ENCODE measurements at regions not wholly inside any gene's neighbourhood (a gene's known extent, or its start where the extent isn't known, plus 50 kb on each side); places are given as distances from the start of the nearest gene placed in this dataset.

DNA sequence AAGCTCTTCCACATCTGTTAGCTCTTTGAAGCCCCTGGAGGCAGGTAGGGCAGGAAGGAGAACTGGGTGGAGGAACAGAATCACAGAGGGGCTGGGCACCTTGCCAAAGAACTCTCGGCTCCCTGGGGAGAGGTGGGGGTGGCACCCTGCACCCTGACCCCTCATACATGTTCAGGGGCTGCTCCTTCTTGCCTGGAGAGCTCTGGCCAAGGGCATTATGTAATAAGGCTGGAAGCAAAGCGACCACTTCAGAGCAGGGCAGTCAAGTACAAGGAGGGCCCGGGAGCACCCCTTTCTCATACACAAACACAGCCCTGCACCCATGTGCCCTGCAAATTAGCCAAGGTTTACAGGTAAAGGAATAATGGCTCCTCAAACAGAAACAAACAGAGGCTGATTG lies 351.9 kb upstream of the TSHZ3 start:
- TF ChIP-seq POLR2A (IDR thresholded peaks at IDR 0.05) (no peak), EP300 (IDR thresholded peaks at IDR 0.05) (no peak)
- TF ChIP-seq, protein P1, sequence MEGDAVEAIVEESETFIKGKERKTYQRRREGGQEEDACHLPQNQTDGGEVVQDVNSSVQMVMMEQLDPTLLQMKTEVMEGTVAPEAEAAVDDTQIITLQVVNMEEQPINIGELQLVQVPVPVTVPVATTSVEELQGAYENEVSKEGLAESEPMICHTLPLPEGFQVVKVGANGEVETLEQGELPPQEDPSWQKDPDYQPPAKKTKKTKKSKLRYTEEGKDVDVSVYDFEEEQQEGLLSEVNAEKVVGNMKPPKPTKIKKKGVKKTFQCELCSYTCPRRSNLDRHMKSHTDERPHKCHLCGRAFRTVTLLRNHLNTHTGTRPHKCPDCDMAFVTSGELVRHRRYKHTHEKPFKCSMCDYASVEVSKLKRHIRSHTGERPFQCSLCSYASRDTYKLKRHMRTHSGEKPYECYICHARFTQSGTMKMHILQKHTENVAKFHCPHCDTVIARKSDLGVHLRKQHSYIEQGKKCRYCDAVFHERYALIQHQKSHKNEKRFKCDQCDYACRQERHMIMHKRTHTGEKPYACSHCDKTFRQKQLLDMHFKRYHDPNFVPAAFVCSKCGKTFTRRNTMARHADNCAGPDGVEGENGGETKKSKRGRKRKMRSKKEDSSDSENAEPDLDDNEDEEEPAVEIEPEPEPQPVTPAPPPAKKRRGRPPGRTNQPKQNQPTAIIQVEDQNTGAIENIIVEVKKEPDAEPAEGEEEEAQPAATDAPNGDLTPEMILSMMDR (IDR thresholded peaks at IDR 0.05) = no peak

Data from gastroesophageal sphincter (tissue), 3 donors.